PFSK-1 (cell line): ENCODE measurements at regions not wholly inside any gene's neighbourhood (a gene's known extent, or its start where the extent isn't known, plus 50 kb on each side); places are given as distances from the start of the nearest gene placed in this dataset.

ENCODE experiments used
- FOXP2 ChIP-seq: optimal IDR thresholded peaks from 2 replicates; pipeline ENCODE3; 2011; ENCODE audit warnings: borderline replicate concordance, control low read depth, inconsistent platforms; ENCODE audit not compliant: insufficient read depth; ENCODE audit errors: extremely low read length, extremely low read depth
- POLR2AphosphoS5 ChIP-seq: IDR thresholded peaks from 2 replicates; pipeline ENCODE4 v1.6.1; 2012; ENCODE audit warnings: low read depth, mild to moderate bottlenecking, control low read depth, low read length, moderate library complexity
- SIN3A ChIP-seq: IDR thresholded peaks from 2 replicates; pipeline ENCODE4 v1.6.1; 2012; ENCODE audit warnings: mild to moderate bottlenecking, low read length, moderate library complexity, borderline replicate concordance; ENCODE audit not compliant: insufficient read depth
- TAF1 ChIP-seq: IDR thresholded peaks from 2 replicates; pipeline ENCODE4 v1.6.1; 2012; ENCODE audit warnings: low read length, control low read depth, borderline replicate concordance; ENCODE audit not compliant: insufficient read depth
- TF ChIP-seq, protein P1 (sequence below), 2 experiments: IDR thresholded peaks; 2 replicates each; pipeline versions ENCODE4 v1.6.1 to v1.8.0; 2011 to 2012; ENCODE audit warnings: low read depth in 2 of 2, low read length in 2 of 2, control low read depth in 1 of 2, inconsistent platforms in 1 of 2, mild to moderate bottlenecking in 1 of 2, moderate library complexity in 1 of 2; ENCODE audit not compliant: insufficient read depth in 1 of 2

DNA sequence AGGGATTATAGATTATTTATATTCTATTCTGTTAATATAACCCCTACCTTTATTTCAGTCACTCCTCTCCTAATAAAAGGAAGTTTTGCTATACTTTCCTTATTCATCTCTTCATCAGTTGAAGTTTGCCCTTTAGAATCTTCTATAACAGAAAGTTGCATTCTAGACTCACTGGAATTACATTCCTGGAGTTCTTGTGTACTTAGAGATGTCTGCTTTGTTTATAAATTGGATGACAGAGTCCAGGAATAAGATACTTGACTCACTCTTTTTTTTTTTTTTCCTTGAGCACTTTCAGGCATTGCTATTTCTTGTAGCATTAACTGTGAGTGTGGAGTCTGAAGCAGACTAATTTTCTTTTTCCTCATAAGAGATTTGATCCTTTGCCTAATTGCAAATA lies 640.8 kb downstream of the XPNPEP1 start:
- TF ChIP-seq, protein P1, sequence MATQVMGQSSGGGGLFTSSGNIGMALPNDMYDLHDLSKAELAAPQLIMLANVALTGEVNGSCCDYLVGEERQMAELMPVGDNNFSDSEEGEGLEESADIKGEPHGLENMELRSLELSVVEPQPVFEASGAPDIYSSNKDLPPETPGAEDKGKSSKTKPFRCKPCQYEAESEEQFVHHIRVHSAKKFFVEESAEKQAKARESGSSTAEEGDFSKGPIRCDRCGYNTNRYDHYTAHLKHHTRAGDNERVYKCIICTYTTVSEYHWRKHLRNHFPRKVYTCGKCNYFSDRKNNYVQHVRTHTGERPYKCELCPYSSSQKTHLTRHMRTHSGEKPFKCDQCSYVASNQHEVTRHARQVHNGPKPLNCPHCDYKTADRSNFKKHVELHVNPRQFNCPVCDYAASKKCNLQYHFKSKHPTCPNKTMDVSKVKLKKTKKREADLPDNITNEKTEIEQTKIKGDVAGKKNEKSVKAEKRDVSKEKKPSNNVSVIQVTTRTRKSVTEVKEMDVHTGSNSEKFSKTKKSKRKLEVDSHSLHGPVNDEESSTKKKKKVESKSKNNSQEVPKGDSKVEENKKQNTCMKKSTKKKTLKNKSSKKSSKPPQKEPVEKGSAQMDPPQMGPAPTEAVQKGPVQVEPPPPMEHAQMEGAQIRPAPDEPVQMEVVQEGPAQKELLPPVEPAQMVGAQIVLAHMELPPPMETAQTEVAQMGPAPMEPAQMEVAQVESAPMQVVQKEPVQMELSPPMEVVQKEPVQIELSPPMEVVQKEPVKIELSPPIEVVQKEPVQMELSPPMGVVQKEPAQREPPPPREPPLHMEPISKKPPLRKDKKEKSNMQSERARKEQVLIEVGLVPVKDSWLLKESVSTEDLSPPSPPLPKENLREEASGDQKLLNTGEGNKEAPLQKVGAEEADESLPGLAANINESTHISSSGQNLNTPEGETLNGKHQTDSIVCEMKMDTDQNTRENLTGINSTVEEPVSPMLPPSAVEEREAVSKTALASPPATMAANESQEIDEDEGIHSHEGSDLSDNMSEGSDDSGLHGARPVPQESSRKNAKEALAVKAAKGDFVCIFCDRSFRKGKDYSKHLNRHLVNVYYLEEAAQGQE (IDR thresholded peaks at IDR 0.05; ENCODE audit: insufficient read depth in 1 of 2, low read depth in 2 of 2, low read length in 2 of 2), result no peak
- TF ChIP-seq TAF1 (no peak), SIN3A (no peak), FOXP2 (no peak), POLR2AphosphoS5 (no peak)

DNA sequence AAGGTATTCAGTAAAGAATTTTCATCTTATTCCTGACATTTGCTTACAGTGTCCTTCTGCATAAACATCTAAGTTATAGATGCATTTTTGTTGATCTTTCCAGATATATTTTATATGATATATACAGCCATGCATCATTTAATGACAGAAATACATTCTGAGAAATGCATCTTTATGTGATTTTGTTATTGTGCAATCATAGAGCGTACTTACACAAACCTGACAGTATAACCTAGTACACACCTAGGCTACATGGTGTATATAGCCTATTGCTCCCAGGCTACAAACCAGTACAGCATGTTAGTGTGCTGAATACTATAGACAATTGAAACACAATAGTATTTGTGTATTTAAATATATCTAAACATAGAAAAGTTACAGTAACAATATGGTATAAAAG lies 642.0 kb downstream of the XPNPEP1 start:
- TF ChIP-seq POLR2AphosphoS5, result no peak
- TF ChIP-seq FOXP2, result no peak
- TF ChIP-seq TAF1, result no peak
- no peak for TF ChIP-seq SIN3A
- TF ChIP-seq, protein P1 (IDR thresholded peaks at IDR 0.05; ENCODE audit: insufficient read depth in 1 of 2, low read depth in 2 of 2, low read length in 2 of 2), result no peak

DNA sequence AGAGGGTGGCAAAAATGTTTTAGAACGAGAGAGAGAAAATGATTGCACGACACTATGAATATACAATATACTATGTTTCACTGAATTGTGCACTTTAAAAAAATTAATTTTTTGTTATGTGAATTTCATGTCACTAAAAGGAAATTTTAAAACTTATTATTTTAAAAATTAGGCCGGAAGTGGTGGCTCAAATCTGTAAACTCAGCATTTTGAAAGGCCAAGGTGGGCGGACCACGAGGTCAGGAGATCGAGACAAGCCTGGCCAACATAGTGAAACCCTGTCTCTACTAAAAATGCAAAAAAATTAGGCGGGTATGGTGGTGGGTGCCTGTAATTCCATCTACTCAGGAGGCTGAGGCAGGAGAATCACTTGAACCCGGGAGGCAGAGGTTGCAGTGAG lies 642.5 kb downstream of the XPNPEP1 start:
- TF ChIP-seq SIN3A (no peak), FOXP2 (no peak), POLR2AphosphoS5 (no peak), TAF1 (no peak)
- TF ChIP-seq, protein P1 (IDR thresholded peaks at IDR 0.05; ENCODE audit: insufficient read depth in 1 of 2, low read depth in 2 of 2, low read length in 2 of 2), result no peak

DNA sequence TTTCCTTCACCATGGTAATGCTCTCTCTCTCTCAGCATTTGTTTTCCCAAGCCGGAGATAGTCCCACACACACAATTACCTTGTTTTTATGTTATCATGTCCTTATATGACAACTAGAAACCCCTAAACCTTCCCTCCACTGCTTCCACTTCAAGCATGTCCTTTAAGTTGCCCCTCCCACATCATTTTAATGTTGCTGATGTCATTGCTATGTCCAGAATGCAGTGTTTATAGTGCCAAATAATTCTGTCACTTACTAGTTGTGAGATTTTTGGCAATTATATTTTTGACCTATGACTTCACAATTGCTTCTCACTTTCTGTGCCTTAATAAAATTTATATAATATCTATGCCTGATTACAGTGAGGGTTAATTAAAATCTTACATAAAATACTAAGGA lies 645.9 kb downstream of the XPNPEP1 start:
- TF ChIP-seq, protein P1 (IDR thresholded peaks at IDR 0.05; ENCODE audit: insufficient read depth in 1 of 2, low read depth in 2 of 2, low read length in 2 of 2), result no peak
- TF ChIP-seq POLR2AphosphoS5, result no peak
- no peak for TF ChIP-seq TAF1
- no peak for TF ChIP-seq FOXP2

DNA sequence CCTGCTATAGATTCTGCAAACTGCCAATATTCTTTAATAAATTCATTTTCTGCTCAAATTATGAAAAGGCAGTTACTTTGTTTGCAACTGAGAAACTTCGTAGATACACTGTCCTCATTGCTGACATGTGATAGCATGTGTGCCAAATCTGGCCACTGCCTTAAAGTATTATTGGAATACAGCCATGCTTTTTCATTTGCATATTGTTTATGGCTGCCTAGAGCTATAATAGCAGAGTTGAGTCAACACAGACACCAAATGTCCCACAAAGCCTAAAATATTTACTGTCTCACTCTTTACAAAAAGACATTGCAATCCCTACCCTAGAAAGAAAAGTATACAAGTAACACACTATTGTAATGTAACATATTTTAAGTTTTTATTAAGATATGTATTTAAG lies 647.4 kb downstream of the XPNPEP1 start:
- TF ChIP-seq POLR2AphosphoS5 (no peak), FOXP2 (no peak), TAF1 (no peak), SIN3A (no peak)
- TF ChIP-seq, protein P1 (IDR thresholded peaks at IDR 0.05; ENCODE audit: insufficient read depth in 1 of 2, low read depth in 2 of 2, low read length in 2 of 2), result no peak
